ENCODE measurements at regions not wholly inside any gene's neighbourhood (a gene's known extent, or its start where the extent isn't known, plus 50 kb on each side); places are given as distances from the start of the nearest gene placed in this dataset.
A peak's percentile ranks its signal among the peaks of the same experiment; 100 is the strongest.

- peak; percentile 36 for TF ChIP-seq CTCF (IDR thresholded peaks at IDR 0.05; ENCODE audit: poor library complexity, severe bottlenecking)
- TF ChIP-seq TAF1 (IDR thresholded peaks at IDR 0.05; ENCODE audit: low read depth), result no peak
- TF ChIP-seq EP300 (conservative IDR thresholded peaks at IDR 0.05; ENCODE audit: poor library complexity, severe bottlenecking), result no peak
- no peak for TF ChIP-seq REST (IDR thresholded peaks at IDR 0.05; ENCODE audit: borderline replicate concordance)
- TF ChIP-seq SMC3 (conservative IDR thresholded peaks at IDR 0.05; ENCODE audit: poor library complexity), result no peak
- no peak for TF ChIP-seq POLR2AphosphoS5 (IDR thresholded peaks at IDR 0.05)
Measured at GRCh38 chrX:128106630-128107029, 54.4 kb upstream of the ACTRT1 start.
